HEK293 (cell line): ENCODE measurements at regions not wholly inside any gene's neighbourhood (a gene's known extent, or its start where the extent isn't known, plus 50 kb on each side); places are given as distances from the start of the nearest gene placed in this dataset.

Source experiments
- CTCF ChIA-PET: fragments of 350-600 bp; formaldehyde crosslinking; extraction: SDS; loops from one replicate; lab custom pipeline; 2021; ENCODE audit warnings: antibody characterized with exemption; lab: Yijun Ruan, JAX
- POLR2A ChIA-PET: fragments of 300-600 bp; formaldehyde crosslinking; extraction: SDS; loops from one replicate; lab custom pipeline; 2020; ENCODE audit warnings: antibody characterized with exemption, inconsistent platforms; lab: Yijun Ruan, JAX
- H3K27ac ChIP-seq: fragments of 200-500 bp; sonication (Bioruptor generic); 2 replicates; pipeline ENCODE4 v1.5.1; 2014; ENCODE audit warnings: low read depth, low read length, control low read depth, inconsistent platforms; ENCODE audit errors: extremely low read depth
- H3K36me3 ChIP-seq, 2 experiments: fragments of 200-500 bp in 1 of 2; sonication (Bioruptor generic) in 1 of 2; 1 replicate in 1 of 2; 2 replicates in 1 of 2; pipeline ENCODE4 v1.5.1; 2014 to 2017; ENCODE audit warnings: inconsistent platforms in 2 of 2, low read length in 2 of 2; ENCODE audit not compliant: control insufficient read depth in 2 of 2, insufficient read depth in 1 of 2
- H3K4me1 ChIP-seq: fragments of 200-500 bp; sonication (Bioruptor generic); 2 replicates; pipeline ENCODE4 v1.5.1; 2014; ENCODE audit warnings: mild to moderate bottlenecking, low read length, inconsistent platforms; ENCODE audit not compliant: control insufficient read depth, insufficient read depth
- H3K4me3 ChIP-seq: 2 replicates; pipeline ENCODE4 v1.5.1; 2011; ENCODE audit warnings: low read depth, mild to moderate bottlenecking, control low read depth, low read length, moderate library complexity
- H3K9me3 ChIP-seq: fragments of 200-500 bp; sonication (Bioruptor generic); 2 replicates; pipeline ENCODE4 v1.5.1; 2014; ENCODE audit warnings: low read depth, low read length, inconsistent platforms; ENCODE audit not compliant: control insufficient read depth, insufficient read depth
- BCL11A ChIP-seq: fragments of 450-650 bp; formaldehyde crosslinking; IDR thresholded peaks from 2 replicates; pipeline ENCODE4 v1.5.1; 2016; ENCODE audit warnings: low read depth, missing biosample characterization, missing genetic modification characterization
- GLI2 ChIP-seq: fragments of 450-650 bp; formaldehyde crosslinking; IDR thresholded peaks from 2 replicates; pipeline ENCODE4; 2017; ENCODE audit warnings: missing biosample characterization, missing genetic modification characterization, low read depth, borderline replicate concordance
- KLF10 ChIP-seq: fragments of 450-650 bp; IDR thresholded peaks from 2 replicates; pipeline ENCODE4 v1.5.1; 2018; ENCODE audit warnings: missing biosample characterization, mild to moderate bottlenecking, missing genetic modification characterization
- OSR2 ChIP-seq: fragments of 450-650 bp; formaldehyde crosslinking; IDR thresholded peaks from 2 replicates; pipeline ENCODE4 v1.5.1; 2016; ENCODE audit warnings: missing biosample characterization, missing genetic modification characterization
- PRDM1 ChIP-seq: fragments of 450-650 bp; formaldehyde crosslinking; IDR thresholded peaks from 2 replicates; pipeline ENCODE4; 2016; ENCODE audit warnings: missing biosample characterization, missing genetic modification characterization
- SCRT2 ChIP-seq: fragments of 450-650 bp; formaldehyde crosslinking; IDR thresholded peaks from 2 replicates; pipeline ENCODE4 v1.5.1; 2016; ENCODE audit warnings: missing biosample characterization, missing genetic modification characterization
- SP7 ChIP-seq: fragments of 450-650 bp; formaldehyde crosslinking; IDR thresholded peaks from 2 replicates; pipeline ENCODE4 v1.5.1; 2016; ENCODE audit warnings: missing biosample characterization, missing genetic modification characterization
- ZBTB7A ChIP-seq: fragments of 450-650 bp; formaldehyde crosslinking; IDR thresholded peaks from 2 replicates; pipeline ENCODE4 v1.5.1; 2016; ENCODE audit warnings: low read depth, missing biosample characterization, missing genetic modification characterization
- ZNF138 ChIP-seq: fragments of 450-650 bp; formaldehyde crosslinking; IDR thresholded peaks from 2 replicates; pipeline ENCODE4 v1.5.1; 2016; ENCODE audit warnings: missing biosample characterization, missing genetic modification characterization, borderline replicate concordance
- ZNF391 ChIP-seq: fragments of 450-650 bp; formaldehyde crosslinking; IDR thresholded peaks from 2 replicates; pipeline ENCODE4 v1.5.1; 2016; ENCODE audit warnings: low read depth, missing biosample characterization, missing genetic modification characterization, borderline replicate concordance
- ZNF514 ChIP-seq: fragments of 450-650 bp; formaldehyde crosslinking; IDR thresholded peaks from 2 replicates; pipeline ENCODE4 v1.5.1; 2016; ENCODE audit warnings: missing biosample characterization, missing genetic modification characterization
- ZNF544 ChIP-seq: fragments of 450-650 bp; formaldehyde crosslinking; IDR thresholded peaks from 2 replicates; pipeline ENCODE4 v1.5.0; 2017; ENCODE audit warnings: missing biosample characterization, missing genetic modification characterization
- ZNF621 ChIP-seq: fragments of 450-650 bp; formaldehyde crosslinking; IDR thresholded peaks from 2 replicates; pipeline ENCODE4 v1.5.1; 2017; ENCODE audit warnings: missing biosample characterization, missing genetic modification characterization
- ZNF670 ChIP-seq: fragments of 450-650 bp; formaldehyde crosslinking; IDR thresholded peaks from 2 replicates; pipeline ENCODE4 v1.5.1; 2016; ENCODE audit warnings: missing biosample characterization, missing genetic modification characterization, low read depth
- ZNF701 ChIP-seq: fragments of 450-650 bp; formaldehyde crosslinking; IDR thresholded peaks from 2 replicates; pipeline ENCODE4 v1.5.1; 2016; ENCODE audit warnings: missing biosample characterization, missing genetic modification characterization
- ZNF792 ChIP-seq: fragments of 450-650 bp; formaldehyde crosslinking; IDR thresholded peaks from 2 replicates; pipeline ENCODE4 v1.5.1; 2016; ENCODE audit warnings: missing biosample characterization, missing genetic modification characterization
- TF ChIP-seq, protein P1 (sequence below): fragments of 450-650 bp; formaldehyde crosslinking; IDR thresholded peaks from 2 replicates; pipeline ENCODE4 v1.5.1; 2016; ENCODE audit warnings: missing biosample characterization, missing genetic modification characterization, low read depth
- TF ChIP-seq, protein P2 (sequence below): IDR thresholded peaks from 2 replicates; pipeline ENCODE4 v1.6.1; 2011; ENCODE audit warnings: mild to moderate bottlenecking, low read depth, low read length, borderline replicate concordance
- TF ChIP-seq, protein P3 (sequence below): fragments of 450-650 bp; formaldehyde crosslinking; IDR thresholded peaks from 2 replicates; pipeline ENCODE4 v1.5.1; 2017; ENCODE audit warnings: missing biosample characterization, missing genetic modification characterization
- TF ChIP-seq, protein P4 (sequence below): fragments of 450-650 bp; formaldehyde crosslinking; optimal IDR thresholded peaks from 2 replicates; pipeline ENCODE3; 2016; ENCODE audit warnings: missing biosample characterization, mild to moderate bottlenecking, missing genetic modification characterization

DNA sequence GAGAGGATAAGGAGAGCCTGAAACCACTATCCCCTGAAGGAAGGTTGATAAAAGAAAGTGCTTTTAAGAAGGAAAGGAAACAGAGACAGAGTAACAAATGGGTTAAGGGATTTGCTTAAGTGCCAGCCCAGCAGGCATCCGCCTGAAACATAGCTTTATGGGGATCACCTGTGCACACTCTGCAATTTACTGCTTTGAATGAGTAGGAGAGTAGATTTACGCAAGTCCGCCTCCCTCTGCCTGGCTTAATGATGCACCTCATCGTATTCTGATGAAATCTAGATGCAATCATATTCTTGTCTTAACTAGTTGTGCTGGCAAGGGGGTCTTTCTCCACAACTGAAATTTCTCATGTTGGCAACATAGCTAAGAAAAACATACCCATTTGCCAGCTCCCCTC, 101.1 kb upstream of the ID4 start (continued):
- TF ChIP-seq, protein P1, sequence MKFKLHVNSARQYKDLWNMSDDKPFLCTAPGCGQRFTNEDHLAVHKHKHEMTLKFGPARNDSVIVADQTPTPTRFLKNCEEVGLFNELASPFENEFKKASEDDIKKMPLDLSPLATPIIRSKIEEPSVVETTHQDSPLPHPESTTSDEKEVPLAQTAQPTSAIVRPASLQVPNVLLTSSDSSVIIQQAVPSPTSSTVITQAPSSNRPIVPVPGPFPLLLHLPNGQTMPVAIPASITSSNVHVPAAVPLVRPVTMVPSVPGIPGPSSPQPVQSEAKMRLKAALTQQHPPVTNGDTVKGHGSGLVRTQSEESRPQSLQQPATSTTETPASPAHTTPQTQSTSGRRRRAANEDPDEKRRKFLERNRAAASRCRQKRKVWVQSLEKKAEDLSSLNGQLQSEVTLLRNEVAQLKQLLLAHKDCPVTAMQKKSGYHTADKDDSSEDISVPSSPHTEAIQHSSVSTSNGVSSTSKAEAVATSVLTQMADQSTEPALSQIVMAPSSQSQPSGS (tag by site-specific recombination): no peak
- TF ChIP-seq KLF10 (tag by site-specific recombination): no peak
- TF ChIP-seq SCRT2 (tag by site-specific recombination): peak; percentile 82
- TF ChIP-seq ZNF792 (tag by site-specific recombination): no peak

DNA sequence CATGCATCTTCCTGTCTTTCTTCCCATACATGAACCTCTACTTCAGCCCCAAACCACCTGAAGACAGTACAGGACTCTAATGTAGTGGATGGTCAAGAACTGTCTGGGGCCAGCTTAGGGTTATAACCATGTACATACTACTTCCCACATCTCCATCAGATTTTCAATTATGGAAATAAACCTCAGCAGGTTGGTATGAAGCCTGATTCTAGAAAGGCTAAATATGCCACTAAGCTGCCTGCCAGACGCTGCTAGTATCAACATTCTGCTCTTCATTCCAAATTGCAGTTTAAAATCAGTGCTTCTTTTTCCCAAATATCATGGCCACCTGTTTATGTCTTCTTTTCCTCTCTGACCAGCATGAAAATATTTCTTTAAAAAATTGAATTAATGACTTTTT, 99.2 kb upstream of the ID4 start:
- CTCF ChIA-PET: interaction anchor here (0.6 kb wide), 1 partner anchor 132 kb away, joined by 3 read pairs; no protein-coding TSS in a partner anchor
- Histone ChIP-seq H3K4me3 (no peak overlapping the region), H3K36me3 (no peaks in the 10 kb centered on the region), H3K27ac (no peak overlapping the region), H3K9me3 (no peaks in the 10 kb centered on the region), H3K4me1 (no peaks in the 10 kb centered on the region)
- TF ChIP-seq ZNF621 (tag by site-specific recombination) (no peak), ZNF701 (tag by site-specific recombination) (no peak), GLI2 (tag by site-specific recombination) (no peak), PRDM1 (no peak), ZNF138 (tag by site-specific recombination) (no peak)
- TF ChIP-seq, protein P2, sequence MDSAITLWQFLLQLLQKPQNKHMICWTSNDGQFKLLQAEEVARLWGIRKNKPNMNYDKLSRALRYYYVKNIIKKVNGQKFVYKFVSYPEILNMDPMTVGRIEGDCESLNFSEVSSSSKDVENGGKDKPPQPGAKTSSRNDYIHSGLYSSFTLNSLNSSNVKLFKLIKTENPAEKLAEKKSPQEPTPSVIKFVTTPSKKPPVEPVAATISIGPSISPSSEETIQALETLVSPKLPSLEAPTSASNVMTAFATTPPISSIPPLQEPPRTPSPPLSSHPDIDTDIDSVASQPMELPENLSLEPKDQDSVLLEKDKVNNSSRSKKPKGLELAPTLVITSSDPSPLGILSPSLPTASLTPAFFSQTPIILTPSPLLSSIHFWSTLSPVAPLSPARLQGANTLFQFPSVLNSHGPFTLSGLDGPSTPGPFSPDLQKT: no peak
- TF ChIP-seq, protein P3, sequence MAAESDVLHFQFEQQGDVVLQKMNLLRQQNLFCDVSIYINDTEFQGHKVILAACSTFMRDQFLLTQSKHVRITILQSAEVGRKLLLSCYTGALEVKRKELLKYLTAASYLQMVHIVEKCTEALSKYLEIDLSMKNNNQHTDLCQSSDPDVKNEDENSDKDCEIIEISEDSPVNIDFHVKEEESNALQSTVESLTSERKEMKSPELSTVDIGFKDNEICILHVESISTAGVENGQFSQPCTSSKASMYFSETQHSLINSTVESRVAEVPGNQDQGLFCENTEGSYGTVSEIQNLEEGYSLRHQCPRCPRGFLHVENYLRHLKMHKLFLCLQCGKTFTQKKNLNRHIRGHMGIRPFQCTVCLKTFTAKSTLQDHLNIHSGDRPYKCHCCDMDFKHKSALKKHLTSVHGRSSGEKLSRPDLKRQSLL (tag by site-specific recombination): no peak
- POLR2A ChIA-PET: interaction anchor here (2.1 kb wide), 1 partner anchor 99 kb away, joined by 5 read pairs; the partner anchor contains the start of gene ID4

DNA sequence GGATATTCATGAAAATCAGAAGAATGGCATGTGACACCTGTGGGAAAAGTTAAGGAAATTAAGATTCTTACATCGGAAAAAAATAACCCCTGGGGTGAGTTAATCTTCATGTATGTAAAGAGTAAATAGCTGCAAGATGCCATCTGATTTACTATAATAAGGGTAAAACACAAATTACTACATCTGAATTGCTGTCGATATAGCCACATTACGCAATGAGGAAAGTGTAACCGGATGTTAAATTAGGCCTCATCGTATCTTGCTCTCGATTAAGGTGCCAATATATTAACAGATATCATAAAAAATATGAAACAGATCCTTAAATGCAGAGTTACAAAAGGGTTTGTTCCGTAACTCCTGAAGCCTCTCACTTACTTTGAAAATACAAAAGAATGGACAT, 87.4 kb upstream of the ID4 start:
- POLR2A ChIA-PET: interaction anchor here (1.3 kb wide), 1 partner anchor 87 kb away, joined by 4 read pairs; the partner anchor contains the start of gene ID4
- CTCF ChIA-PET: no interaction called here
- Histone ChIP-seq H3K36me3 (no peaks in the 10 kb centered on the region), H3K4me3 (no peak overlapping the region), H3K27ac (no peak overlapping the region), H3K9me3 (no peaks in the 10 kb centered on the region), H3K4me1 (no peaks in the 10 kb centered on the region; the same call in 1 of the 2 replicates)
- TF ChIP-seq ZNF391 (tag by site-specific recombination) (no peak), ZNF514 (tag by site-specific recombination) (no peak), OSR2 (tag by site-specific recombination) (no peak), BCL11A (no peak), SP7 (no peak), ZNF670 (tag by site-specific recombination) (no peak), ZBTB7A (no peak), ZNF544 (tag by site-specific recombination) (no peak)
- TF ChIP-seq, protein P4, sequence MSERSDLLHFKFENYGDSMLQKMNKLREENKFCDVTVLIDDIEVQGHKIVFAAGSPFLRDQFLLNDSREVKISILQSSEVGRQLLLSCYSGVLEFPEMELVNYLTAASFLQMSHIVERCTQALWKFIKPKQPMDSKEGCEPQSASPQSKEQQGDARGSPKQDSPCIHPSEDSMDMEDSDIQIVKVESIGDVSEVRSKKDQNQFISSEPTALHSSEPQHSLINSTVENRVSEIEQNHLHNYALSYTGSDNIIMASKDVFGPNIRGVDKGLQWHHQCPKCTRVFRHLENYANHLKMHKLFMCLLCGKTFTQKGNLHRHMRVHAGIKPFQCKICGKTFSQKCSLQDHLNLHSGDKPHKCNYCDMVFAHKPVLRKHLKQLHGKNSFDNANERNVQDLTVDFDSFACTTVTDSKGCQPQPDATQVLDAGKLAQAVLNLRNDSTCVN: no peak
